NCI-H446 treated with DMSO at 0.1 percent for 48 hours (cell line): ENCODE measurements at regions not wholly inside any gene's neighbourhood (a gene's known extent, or its start where the extent isn't known, plus 50 kb on each side); places are given as distances from the start of the nearest gene placed in this dataset.

Experiments used
- DNase-seq: peaks from one replicate; lab custom pipeline; 2025; lab: John Stamatoyannopoulos, UW

- DNase-seq = no peak
These were observed 212.5 kb downstream of the SCG2 start for GRCh38 chr2:223389624-223390023.

- DNase-seq = no peak
These were observed 205.2 kb downstream of the SCG2 start for GRCh38 chr2:223396993-223397392.

GRCh38 chr2:223399357-223399957 is 202.7 kb downstream of the SCG2 start:
- no peak for DNase-seq

GRCh38 chr2:223404616-223405015 is 197.5 kb downstream of the SCG2 start:
- DNase-seq = no peak

GRCh38 chr2:223414646-223415045 is 187.5 kb downstream of the SCG2 start:
- DNase-seq = no peak

- no peak for DNase-seq
These were observed 187.1 kb downstream of the SCG2 start for GRCh38 chr2:223415071-223415470.

- DNase-seq = no peak
These were observed 185.1 kb downstream of the SCG2 start for GRCh38 chr2:223416815-223417610.

GRCh38 chr2:223418131-223418530 is 184.0 kb downstream of the SCG2 start:
- peak; percentile 85 for DNase-seq

GRCh38 chr2:223418604-223419199 is 183.5 kb downstream of the SCG2 start:
- DNase-seq = peak; percentile 76

- DNase-seq = no peak
These were observed 182.1 kb downstream of the SCG2 start for GRCh38 chr2:223420048-223420447.

- no peak for DNase-seq
These were observed 170.7 kb downstream of the SCG2 start for GRCh38 chr2:223431479-223431878.

GRCh38 chr2:223433461-223433860 is 168.7 kb downstream of the SCG2 start:
- no peak for DNase-seq

GRCh38 chr2:223437788-223438187 is 164.4 kb downstream of the SCG2 start:
- no peak for DNase-seq

- DNase-seq = no peak
These were observed 163.0 kb downstream of the SCG2 start for GRCh38 chr2:223439184-223439583.

- DNase-seq = no peak
These were observed 162.4 kb downstream of the SCG2 start for GRCh38 chr2:223439786-223440185.

- DNase-seq = no peak
These were observed 159.3 kb downstream of the SCG2 start for GRCh38 chr2:223442847-223443246.

- DNase-seq = no peak
These were observed 151.9 kb downstream of the SCG2 start for GRCh38 chr2:223450246-223450645.

GRCh38 chr2:223457301-223457700 is 144.9 kb downstream of the SCG2 start:
- DNase-seq = no peak

- DNase-seq = peak; percentile 16
These were observed 142.7 kb downstream of the SCG2 start for GRCh38 chr2:223459328-223459939.

GRCh38 chr2:223460209-223460608 is 142.0 kb downstream of the SCG2 start:
- no peak for DNase-seq

- DNase-seq = peak; percentile 71
These were observed 141.4 kb downstream of the SCG2 start for GRCh38 chr2:223460774-223461211.

GRCh38 chr2:223464071-223464470 is 138.1 kb downstream of the SCG2 start:
- DNase-seq = no peak

- peak; percentile 80 for DNase-seq
These were observed 136.4 kb downstream of the SCG2 start for GRCh38 chr2:223465793-223466192.
